GM19452 (cell line): ENCODE measurements at regions not wholly inside any gene's neighbourhood (a gene's known extent, or its start where the extent isn't known, plus 50 kb on each side); places are given as distances from the start of the nearest gene placed in this dataset.

Experiments
- ATAC-seq: cut with Tn5 transposase; IDR thresholded peaks from one replicate; pipeline ENCODE4 v1.9.1; 2021; ENCODE audit not compliant: unreplicated experiment

DNA sequence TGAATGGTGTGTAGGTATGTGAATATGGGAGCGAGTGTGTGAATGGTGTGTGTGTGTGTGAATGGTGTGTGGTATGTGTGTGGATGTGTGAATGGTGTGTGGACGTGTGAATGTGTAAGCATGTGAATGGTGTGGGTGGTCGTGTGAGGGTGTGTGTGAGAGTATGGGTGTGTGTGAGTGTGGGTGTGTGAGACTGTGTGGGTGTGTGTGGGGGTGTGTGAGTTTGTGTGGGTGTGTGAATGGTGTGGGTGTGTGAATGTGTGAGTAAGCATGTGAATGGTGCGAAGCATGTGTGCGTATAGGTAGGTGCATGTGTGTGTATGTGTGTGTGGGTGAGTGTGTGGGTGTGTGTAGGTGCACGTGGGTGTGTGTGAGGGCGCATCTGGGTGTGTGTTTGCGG lies 160.7 kb upstream of the COBL start:
- ATAC-seq = no peak

DNA sequence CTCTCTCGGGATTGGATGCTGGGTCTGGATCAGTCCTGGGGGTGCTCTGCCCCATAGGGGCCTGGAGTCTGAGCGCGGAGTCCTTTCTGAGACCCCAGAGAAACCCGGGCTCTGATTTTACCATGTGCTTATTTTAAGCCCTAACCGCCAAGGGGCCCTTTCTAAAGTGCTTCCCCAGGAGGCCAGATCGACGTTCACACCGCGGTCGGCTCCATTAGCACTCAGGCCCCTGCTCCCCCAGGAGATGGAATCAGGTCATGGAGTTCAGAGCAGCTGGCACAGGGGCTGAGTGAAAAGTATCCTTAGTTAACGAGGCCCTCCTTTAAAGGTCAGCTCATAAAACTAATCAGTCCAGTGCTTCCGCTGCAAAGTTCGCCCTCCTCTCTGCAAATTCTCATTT lies 159.4 kb upstream of the COBL start:
- ATAC-seq = no peak

- no peak for ATAC-seq
These were observed 156.3 kb upstream of the COBL start for GRCh38 chr7:51472873-51473272.

DNA sequence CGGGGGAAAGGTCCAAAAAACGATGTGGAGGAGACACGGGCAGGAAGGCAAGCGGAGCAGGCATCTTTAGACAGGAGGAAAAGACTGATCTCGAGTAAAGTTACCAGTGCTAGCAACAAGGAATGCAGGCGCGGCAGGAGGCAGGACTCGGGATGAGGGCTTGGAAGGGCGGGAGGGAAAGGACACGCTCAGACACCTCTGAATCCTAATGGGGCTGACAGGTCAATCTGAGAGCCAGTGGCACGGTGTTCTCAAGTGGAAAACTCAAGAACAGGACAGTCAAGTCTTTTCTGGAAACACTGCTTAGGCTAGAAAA lies 155.3 kb upstream of the COBL start:
- no peak for ATAC-seq

DNA sequence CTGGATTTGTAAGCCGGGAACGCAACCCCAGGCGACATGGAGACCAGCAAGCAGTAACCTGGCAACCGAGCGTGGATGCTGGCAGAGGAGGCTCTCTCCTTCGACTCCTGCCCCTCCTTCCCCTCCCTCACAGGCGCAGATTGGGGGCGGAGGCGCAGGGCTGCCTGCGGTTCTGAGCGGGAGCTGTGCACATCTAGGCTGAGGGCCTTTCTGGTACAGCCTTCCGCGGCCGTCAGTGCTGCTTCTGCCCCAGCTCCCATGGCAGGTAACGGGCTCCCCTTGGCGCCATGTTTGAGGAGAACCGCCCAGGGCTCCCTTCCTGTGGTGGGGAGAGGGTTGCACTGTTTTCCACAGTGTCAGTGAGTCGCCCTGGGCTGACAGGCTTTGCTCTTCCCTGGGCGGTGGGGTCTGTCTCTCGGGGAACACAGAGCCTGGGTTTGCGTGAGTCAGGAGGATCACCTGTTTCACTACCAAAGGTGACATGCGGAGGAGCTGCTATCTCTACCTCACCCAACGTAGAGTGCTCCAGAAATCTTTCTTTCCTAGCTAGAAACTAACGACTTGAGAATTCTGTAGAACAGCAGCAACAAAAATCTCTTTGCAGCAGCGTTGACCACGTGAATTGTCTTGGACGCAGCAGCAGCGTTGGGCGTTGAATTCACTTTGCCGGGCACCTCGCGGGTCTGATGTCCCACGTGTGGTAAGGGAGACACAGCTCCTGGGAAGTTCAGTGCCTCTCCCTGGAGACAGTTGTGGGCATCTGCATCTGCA lies 154.8 kb upstream of the COBL start:
- no peak for ATAC-seq

DNA sequence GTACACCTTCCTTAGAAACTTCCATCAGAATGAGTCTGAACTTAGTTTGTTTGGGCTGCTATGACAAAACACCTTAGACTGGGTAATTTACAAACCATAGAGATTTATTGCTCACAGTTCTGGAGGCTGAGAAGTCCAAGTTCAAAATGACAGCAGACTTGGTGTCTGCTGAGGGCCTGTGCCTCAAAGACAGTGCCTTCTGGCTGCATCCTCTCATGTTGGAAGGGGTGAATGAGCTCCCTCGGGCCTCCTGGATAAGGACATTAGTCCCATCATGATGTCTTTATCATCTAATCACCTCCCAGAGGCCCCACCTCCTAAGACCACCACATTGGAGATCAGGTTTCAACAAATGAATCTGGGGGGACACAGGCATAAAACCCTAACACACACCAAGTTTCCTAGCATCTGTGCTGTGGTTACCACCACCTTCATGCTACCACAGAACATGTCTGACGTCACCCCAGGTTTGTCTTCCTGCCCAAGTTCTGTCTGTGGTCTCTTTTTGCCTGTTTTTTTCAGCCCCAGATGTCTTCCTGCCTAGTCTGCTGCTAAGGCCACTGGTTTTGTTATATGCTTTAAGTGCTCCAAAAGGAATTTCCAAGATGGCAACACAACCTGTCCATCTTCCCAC lies 150.9 kb upstream of the COBL start:
- no peak for ATAC-seq

GRCh38 chr7:51459809-51460208 lies 143.2 kb upstream of the COBL start:
- no peak for ATAC-seq

GRCh38 chr7:51458693-51459092 lies 142.1 kb upstream of the COBL start:
- ATAC-seq = no peak

DNA sequence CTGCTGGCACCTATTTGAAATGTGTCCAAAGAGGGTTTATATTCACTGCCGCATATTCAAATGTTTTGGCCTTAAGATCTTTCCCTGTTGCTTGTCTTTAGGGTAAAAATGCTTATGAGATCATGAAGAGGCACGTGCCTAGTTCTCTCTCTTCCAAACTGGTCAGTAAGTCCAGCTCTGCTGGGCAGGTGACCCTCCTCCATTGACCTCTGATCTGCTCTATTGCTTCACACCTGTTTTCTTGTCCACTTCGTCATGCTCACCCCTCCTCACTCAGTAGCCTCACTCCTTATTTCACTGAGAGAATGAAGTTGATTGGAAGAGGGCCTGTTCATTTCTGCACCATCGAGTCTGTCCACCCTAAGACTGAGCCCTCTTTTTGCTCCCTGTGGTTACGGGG lies 140.5 kb upstream of the COBL start:
- ATAC-seq = no peak

- ATAC-seq = no peak
These were observed 139.9 kb upstream of the COBL start for GRCh38 chr7:51456431-51457060.

- ATAC-seq = no peak
These were observed 139.3 kb upstream of the COBL start for GRCh38 chr7:51455948-51456347.

- ATAC-seq = no peak
These were observed 138.9 kb upstream of the COBL start for GRCh38 chr7:51455513-51455912.

GRCh38 chr7:51455086-51455485 lies 138.5 kb upstream of the COBL start:
- no peak for ATAC-seq

DNA sequence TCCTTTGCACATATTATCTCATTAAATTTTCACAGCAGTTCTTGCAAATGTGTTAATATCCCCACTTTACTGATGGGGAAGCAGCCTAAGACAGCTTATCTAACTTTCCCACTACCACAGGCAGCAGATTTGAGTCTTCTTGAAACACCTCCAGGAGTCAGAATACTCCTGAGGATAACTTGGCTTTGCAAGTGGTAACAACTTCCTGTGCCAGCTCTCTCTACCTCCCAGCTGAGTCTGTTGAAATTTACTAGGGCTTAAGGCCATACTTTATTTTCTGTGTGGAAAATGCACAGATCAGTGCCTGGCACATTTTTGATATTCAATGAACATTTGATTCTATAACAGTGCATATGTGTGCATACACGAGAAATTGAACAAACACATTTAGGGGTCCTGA lies 136.1 kb upstream of the COBL start:
- no peak for ATAC-seq

- no peak for ATAC-seq
These were observed 135.3 kb upstream of the COBL start for GRCh38 chr7:51451751-51452476.

DNA sequence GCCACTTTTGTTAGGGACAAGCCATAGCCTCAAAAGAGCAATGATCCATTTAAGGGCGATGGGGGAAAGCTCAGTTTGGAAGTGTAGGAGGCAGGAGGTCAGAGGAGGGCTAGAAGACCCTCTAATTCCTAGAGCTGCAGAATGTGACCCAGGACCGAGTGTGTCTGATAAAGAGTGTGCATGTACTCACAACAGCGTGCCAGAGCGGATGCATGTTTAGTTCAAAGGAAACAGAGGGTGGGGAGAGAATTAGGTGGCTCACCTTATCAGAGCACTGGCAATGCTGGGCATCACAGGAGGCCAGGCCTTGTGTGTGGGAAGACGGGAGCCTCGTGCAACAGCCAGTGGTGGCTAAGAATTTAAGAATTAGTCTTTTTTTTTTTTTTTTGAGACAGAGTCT lies 133.9 kb upstream of the COBL start:
- no peak for ATAC-seq

GRCh38 chr7:51446785-51447184 lies 130.2 kb upstream of the COBL start:
- no peak for ATAC-seq

GRCh38 chr7:51446356-51446755 lies 129.7 kb upstream of the COBL start:
- ATAC-seq = no peak

DNA sequence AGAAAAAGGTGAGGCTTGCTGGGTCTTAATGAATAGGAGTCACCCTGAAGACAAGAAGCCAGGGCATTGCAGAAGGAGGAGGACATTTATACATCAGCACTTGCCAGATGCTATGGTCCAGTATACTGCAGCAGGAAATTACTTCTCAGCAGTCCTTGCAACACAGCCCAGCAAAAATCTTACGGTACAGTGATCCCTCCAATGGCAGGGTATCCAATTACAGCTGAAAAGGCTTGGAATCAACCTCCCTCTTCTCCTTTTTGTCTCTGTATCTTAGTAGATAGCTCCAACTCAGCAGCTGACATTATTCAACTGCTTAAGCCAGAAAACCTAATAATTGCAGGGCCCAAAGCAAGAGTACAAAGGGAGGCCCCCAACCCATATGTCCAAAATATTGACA lies 128.3 kb upstream of the COBL start:
- no peak for ATAC-seq

DNA sequence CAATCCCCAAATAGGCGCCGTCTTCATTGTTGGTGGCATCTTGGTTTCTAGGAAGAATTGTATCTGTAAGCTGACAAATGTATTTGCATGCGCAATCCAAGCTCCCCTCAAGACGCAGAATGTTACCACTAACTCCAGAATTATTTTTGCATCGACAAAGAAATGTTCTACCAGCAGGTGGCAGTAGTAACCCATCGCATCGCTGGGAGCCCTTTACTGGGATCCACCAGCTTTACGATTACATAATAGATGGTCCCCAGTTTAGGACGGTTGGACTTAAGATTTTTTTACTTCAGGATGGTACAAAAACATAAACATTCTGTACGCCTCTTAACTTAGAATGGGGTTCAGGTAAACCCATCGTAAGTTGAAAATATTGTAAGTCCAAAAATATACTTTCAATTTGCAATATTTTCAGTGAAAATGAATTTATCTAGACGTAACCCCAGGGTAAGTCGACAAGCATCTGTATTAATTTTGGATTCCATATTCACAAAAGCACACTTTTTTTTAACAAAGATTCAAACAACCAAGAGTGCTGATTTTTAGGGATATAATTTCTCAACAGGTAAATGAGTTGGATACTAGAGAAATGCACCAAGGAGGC lies 114.0 kb upstream of the COBL start:
- peak; percentile 67 for ATAC-seq

GRCh38 chr7:51428217-51428887 lies 111.7 kb upstream of the COBL start:
- no peak for ATAC-seq
